GM19351 (cell line): ENCODE measurements at regions not wholly inside any gene's neighbourhood (a gene's known extent, or its start where the extent isn't known, plus 50 kb on each side); places are given as distances from the start of the nearest gene placed in this dataset.

ENCODE experiments used
- ATAC-seq: cut with Tn5 transposase; IDR thresholded peaks from one replicate; pipeline ENCODE4 v1.9.1; 2021; ENCODE audit warnings: mild to moderate bottlenecking, moderate library complexity; ENCODE audit not compliant: unreplicated experiment

DNA sequence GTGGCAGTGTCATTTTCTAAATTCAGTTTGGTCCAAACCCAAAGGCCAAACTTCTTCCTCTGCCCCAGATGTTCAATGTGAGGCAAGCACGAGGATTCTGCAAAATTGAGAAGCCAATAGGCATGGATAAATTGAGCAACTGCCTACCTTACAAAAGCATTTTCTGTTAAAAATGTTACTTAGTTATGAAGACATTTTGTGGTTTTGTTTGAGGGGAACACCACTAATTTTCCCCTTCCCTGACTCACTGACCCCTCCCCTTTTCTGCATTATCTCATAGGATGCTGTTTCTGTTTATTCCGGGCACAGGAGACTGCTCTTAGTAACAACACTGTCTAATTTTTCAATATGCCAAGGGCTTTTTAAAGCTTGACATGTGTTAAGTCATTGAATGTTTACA is 462.8 kb downstream of the INSC start:
- ATAC-seq = no peak

DNA sequence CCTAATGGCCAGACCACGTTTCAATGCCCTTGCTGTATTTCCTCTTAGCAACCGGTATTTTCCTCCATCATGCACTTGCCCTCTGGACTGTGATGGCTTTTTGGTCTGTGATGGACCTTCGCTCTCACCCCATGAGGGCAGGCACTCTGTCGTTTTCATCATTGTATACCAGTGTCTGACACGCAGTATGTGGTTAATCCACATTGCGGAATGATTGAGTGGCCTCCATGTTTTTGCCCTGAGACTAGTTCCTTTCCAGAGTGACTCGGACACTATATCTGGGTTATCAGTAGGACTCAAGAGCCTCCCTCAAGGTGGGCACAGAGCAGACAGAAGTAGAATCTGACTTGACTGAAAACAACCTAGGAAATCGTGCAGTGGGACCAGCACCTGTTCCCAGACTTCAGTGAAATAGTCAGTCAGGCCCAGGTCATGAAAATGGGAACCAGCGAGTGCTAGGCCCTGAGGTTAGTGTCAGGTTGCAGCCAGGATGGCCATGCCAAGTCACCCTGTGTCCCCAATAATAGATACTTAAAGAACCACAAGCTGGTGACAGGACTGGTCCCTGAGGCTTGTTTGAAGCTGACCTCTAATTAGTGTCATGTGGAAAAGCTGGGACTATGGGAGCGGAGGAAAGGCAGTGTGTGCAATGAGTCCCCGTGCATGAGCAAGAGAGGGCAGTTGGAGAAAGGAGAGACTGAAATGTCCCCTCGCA is 464.7 kb downstream of the INSC start:
- ATAC-seq = no peak

DNA sequence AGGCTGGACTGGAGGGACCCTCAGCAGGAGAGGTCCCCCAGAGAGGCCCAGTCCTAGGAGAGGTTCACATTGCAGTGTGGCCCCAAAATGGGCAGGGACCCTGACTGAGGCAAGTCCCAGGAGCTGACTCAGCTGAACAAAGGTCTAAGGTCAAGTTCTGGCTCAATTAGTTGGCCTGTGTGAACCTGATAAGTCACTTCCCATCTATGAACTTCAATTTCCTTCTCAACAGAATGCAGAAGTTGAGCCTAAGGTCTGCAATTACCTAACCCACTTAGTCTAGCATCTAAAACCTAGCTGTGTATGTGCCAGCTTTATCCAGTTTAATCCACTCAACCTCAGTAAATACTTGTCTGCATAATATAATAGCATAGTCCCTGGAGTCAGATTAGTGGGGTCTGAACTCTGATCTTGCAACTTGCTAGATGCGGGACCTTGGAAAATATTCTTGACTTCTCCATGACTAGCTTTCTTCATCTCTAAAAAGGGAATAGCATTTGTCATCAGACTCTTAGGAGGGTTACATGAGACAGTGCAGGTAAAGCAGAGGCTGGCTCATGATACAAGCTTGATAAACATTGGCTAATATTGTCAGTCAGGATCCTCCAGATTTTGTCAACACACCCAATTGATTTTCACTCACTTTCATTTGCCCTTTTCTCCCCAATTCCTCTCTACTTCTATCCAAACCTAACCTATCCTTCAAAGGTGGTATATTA is 465.5 kb downstream of the INSC start:
- ATAC-seq = no peak

DNA sequence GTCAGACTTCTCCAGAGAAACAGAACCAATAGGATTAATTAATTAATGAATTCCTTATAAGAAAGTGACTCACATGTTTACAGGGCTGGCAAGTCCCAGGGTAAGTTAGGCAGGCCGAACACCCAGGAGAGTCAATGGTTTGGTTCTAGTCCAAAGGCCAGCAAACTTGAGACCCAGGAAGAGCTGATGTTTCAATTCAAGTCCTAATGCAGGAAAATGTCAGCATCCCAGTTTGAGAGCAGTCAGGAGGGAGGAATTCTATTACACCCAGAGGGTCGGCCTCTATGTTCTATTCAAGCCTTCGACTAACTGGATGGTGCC is 466.0 kb downstream of the INSC start:
- ATAC-seq = no peak

DNA sequence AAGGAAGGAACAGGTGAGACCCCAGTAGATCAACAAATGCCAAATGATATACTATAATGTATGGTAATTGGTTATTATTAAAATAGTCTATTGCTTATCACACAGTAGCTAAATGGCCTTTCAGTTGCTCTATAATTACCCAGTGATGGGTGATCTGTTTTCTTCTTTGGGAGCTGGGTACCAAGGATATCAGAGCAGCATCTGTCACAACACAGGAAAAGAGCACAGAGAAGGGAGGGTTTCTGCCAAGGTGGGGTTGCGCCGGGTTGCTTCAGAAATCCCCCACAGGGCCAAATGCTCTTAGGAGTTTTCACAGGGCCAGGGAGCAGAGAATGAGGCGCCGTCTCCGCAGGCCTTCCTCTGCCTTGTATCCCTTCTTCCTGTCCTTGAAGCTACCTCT is 469.4 kb downstream of the INSC start:
- no peak for ATAC-seq

DNA sequence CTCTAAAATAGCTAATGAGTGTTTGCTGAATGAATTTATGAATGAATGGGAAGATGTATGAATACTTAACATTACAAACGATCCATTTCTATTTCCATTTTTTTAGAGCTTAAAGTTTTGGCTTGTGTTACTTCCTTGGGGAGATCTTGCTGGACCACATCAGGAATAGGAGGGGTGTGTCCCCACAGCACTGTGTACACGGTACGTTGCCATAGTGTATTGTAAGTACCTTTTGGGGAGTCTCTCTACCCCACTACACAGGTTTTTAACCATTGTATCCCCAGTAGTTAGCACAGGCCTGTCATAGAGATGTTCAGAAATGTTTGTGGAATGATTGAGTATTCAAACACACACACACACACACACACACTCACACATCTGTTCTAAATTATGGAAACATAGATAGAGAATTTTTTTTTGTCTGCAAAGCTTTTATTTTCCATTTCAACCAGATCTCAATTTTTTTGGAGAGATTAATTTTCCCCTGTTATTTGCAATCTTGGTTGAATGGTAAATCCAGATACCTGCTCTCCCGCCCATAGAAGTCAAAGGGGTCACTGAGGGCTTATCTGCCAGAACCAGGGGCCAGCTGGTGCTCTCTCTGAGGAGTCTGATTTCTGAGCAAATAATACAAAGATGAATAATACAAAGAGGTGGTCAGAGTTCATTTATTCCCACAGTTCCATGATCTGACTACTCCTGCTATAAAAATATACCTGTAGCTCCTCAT is 471.0 kb downstream of the INSC start:
- no peak for ATAC-seq

DNA sequence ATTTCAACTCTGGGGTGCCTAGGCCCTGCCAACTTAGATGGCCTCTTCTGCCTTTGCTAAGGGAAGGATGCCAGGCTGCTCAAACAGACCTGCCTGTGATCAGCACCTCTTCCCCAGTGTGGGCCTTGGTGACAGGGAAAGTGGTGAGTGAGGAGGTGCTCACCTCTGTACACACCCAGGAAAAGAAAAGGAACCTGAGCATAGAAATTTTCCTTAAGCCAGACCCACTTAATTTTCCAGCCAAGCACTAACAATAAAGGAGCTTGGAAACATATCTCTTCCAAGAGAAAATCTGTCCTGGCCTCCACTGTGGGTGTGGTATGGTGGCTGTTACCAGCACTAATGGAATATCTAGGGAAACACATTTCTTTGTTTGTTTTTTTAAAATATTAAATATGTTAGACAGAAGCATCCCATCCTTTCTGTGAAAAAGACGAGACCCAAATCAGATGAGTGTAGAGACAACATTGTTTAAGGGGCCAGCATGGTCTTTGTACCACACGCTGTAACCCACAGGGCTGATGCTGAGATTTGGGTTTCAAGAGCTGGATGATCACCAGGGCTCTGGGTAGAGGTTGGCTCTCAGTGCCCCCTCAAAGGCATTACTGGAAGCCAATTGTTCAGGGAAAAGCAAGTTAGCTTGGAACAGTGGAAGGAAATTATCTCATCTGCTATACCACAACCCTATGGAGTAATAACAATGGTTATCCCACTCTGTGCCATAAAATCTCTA is 472.2 kb downstream of the INSC start:
- ATAC-seq = no peak

DNA sequence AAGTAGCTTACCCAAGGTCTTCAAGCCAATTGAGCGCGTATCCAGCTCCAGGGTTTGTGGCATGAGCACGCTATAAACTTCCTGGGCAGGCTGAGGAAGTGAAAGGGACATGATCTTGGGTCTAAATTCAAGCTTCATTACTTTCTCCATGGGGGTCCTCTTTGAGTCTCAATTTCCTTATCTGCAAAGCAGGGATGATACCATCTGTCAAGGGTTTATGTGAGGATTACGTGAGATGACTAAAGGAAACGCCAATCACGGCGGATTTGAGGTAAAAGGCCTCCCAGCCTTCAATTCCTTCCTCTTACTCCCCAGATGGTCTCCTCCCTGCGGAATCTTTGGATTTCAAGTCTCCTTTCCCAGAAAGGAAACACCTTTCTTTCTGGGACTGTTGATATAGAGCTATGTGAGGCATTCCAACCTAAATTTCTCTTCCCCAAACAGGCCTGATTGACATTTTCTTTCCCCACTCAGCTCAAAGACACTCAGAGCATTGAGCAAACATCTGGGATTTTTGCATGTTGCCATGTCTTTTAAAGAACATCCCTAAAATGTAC is 474.4 kb downstream of the INSC start:
- no peak for ATAC-seq

DNA sequence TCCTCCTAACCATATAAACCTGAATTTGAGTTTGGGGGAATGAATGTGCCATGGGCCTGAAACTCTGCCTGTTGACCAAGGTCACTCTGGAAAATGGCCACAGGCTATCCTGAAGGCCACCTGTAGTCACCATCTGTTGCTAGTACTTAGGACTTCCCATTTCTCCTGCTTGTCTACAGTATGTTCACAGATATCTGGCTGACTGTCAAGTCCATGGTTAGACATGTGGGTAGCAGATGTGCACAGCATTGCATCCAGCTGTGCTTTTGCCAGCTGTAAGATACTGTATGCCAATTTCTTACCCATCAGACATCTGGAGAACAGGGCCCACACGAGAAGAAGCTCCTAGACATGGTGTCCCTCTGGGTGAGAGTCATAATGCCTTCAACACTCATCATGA is 475.4 kb downstream of the INSC start:
- ATAC-seq = no peak

DNA sequence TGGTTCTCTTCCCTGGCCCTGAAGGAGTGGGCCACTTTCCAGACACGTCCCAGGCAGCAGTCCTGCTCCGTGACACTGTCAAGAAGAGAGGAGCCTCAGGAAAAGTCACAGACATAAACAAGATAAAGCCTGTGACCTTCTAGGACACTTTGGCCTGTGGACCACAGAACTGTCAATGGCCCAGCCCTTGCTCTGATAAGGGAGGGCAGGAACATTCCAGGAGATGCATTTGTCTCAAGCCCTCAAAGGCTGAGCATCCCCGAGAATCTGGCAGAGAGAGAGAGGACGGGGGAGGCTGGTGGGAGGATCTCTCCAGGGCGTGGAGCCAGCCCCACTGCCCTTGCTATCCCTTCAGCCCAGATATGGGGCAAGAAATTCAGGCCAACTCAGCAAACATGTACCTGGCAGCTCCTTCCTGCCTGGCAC is 476.4 kb downstream of the INSC start:
- no peak for ATAC-seq

DNA sequence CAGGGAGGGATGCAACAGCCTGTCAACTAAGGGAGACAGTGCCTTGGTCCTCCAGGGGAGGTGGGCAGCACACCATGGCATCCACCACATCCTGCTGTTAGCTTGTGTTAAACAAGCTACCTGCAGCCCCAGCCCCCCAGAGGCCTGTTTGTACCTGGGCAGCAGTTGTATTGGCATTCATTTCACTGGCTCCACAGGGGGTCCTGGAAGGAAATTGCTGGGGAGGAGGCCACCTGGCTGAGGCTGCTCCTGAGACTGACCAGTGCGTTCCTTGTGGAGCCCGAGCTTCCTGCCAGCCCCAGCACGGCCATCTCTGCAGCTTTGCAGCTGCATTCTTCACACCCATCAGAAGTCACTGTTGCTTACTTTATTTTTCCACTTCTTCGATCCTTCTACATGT is 479.9 kb downstream of the INSC start:
- no peak for ATAC-seq

DNA sequence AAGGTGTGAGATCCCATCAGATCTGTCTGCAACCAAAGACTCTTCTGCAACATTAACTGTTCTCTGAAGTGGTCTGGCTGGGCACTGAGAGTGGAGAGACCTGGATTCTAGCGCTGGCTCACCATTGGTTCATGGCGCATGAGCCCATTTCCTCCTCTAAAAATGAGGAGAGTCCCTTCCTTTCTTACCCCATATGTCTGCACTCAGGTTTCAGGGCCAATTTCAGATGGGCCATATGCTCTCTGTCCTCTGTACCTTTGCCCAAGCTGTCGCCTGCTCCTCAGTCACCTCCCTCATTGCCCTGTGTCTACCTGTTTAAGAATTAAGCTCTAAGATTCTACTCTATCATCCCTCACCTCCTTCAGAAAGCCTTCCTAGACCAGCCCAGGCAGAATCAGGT is 484.7 kb downstream of the INSC start:
- no peak for ATAC-seq

DNA sequence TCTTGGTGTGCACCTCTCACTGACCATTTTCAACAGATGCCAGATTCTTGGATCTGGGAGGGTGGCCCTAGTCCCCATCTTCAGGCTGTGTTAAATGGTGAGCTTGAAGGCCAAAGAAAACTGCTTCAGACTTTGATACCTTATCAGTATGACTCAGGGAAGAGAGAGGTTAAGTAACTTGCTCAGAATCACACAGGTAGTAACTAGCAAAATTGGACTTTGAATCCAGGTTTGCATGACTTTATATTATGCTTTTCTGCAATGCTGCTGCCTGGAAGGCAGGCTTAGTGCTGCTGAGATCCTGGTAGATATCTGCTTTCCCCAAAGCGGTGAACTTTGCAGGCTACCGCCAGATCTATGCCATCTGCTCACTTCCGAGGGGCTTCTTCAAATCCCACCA is 487.3 kb downstream of the INSC start:
- ATAC-seq = no peak

DNA sequence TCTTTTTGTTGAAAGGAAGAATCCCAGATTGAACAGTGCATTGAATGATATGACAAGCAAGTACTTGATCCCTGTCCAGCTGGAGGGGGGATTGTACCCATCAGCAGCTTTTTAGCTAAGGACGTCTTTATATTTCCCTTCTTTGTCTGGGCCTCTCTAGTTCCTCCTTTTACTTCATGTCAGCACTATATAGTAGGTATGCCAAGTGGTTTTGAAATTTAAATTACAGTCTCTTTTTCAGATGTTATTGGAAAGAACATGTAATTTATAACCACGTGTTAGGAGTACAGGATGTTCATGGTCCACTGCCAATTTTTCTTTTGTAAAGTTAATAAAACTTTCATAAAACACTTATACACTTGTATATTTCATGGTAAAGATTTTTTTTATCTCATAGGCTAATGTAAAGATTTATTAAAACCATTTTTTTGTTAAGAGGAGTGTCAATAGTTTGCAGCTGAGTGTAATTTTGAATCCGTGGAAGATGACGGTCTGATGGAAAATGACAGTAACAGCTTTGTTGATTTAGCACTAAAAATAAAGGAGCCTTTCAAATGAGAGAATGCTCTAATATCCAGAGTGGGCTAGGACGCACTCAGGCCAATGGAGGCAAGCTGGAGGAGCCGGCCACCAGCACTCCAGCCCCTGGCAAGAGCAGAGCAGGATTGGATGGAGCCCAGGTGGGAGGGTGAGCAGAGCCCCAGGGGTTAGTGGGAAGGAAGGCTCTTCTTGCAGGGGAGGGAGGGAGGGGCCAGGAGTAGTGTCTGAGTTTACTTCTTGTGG is 488.3 kb downstream of the INSC start:
- ATAC-seq = no peak

DNA sequence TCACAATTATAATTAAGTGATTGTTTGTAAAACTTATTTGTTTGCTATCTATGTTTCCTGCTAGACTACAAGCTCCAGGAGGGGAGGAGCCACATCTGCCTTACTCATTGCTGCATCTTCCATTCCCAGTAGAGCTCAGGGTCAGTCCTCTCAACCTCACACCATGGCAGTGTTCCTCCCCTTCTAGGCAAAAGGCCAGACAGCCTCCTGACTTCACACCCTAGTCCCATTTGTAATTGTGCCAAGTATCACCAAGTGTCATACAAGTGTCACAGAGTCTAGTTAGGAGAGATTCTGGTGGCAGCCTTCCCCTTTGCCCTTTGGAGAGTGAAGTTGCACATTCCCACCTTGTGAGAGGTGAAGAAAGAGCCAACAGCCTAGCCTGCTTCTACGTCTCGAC is 490.4 kb downstream of the INSC start:
- ATAC-seq = no peak

DNA sequence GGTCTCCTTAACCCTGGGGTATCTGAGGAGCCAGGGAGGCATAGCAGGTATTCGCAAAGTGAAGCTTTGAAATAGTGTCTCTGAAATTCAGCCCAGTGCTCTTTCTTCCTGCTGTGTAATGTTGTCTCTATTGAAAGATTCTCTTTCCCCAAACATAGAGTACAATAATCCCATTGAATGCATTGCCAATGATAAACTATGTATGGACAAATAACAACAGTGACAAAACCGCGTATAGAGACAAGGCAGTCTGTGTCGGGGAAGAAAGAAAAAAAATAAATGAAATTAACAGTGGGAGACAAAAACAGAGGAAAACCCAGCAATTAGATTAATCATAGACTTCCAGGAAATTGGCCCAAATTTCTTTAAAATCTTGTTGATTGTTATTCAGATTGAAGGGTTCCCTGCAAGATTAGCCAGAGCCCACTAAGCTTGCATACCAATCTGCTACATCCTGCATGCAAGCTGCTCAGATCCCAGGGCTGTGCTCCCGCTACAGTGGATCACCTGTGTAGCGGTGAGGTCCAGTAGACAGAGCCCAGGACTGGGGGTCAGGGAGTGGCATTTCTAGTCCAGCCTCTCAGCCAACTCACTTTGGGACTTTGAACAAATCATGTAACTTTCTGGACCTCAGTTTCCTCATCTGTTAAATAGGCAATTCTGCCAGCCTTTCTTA is 492.8 kb downstream of the INSC start:
- ATAC-seq = no peak

DNA sequence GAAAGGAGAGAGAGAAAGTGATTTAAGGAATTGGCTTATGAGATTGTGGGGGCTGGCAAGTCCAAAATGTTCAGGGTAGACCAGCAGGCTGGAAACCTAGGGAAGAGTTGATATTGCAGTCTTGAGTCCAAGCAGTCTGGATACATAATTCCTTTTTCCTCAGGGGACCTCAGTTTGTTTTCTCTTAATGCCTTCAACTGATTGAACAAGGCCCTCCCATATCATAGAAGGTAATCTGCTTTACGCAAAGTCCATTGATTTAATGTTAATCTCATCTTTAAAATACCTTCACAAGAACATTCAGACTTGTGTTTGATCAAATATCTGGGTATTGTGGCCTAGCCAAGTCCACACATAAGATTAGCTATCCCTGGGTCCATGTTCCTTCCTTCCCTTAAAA is 494.7 kb downstream of the INSC start:
- ATAC-seq = no peak

DNA sequence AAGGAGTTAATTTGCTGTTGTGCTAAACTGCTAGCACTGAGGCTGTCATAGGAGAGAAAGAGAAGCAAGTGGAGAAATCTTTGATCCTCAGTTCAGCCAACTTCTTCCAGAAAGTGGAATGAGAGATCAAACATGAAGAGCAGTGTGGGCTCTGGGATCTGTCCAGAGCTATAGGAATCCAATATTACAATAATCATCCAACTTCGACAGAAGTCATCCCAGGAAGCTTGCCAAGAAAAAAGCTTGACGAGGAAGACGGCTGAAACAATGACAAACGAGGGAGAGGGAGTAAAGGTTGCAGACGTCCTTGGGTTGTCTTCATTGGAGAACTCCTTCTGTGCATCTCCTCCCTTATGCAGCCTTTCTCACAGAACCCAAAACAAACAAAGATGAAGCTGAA is 496.2 kb downstream of the INSC start:
- ATAC-seq = no peak

DNA sequence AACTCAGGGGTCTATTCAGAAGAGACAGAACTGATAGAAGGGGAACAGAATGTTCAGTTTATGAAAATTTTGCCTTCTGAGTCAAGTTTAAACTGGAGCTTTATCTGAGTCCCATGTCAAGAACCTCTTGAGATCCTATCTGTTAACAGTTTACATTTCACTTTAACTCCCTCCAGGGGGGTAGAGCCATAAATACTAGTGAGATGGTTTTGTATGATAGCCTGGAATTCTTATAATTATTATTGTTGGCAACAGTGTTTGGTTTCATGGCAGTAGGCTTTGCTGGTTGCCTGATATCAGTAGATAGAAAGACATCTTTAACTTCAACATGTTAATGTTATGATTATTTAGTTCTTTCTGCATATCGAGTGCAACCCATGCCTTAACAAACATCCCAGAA is 498.5 kb downstream of the INSC start:
- ATAC-seq = no peak

DNA sequence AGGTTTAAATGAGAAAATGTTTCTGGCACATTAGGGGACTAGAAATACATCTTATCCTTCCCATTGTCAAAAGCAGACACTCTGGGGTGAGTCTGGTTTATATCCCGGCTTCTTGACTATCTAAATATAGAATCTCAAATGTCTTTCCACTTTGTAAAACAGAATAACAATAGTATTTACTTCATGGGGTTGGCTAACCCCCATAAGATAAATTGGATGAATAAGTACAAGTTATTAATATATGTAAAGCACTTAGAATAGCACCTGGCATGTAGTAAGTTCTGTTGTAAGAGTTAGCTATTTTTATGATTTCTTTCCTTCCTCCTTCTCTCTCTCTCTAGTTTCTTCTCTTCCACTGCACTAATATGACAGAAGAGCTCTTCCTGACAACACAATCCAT is 499.1 kb downstream of the INSC start:
- no peak for ATAC-seq
